HG03354 (cell line): ENCODE measurements at regions not wholly inside any gene's neighbourhood (a gene's known extent, or its start where the extent isn't known, plus 50 kb on each side); places are given as distances from the start of the nearest gene placed in this dataset.
A peak's percentile ranks its signal among the peaks of the same experiment; 100 is the strongest.

Experiments
- ATAC-seq: cut with Tn5 transposase; IDR thresholded peaks from one replicate; pipeline ENCODE4 v1.9.1; 2021; ENCODE audit warnings: mild to moderate bottlenecking; ENCODE audit not compliant: unreplicated experiment, poor library complexity, severe bottlenecking

GRCh38 chr12:4857472-4858291 is 52.0 kb upstream of the KCNA1 start:
- ATAC-seq, result peak; percentile 79

GRCh38 chr12:4858386-4858785 is 51.3 kb upstream of the KCNA1 start:
- ATAC-seq, result no peak

GRCh38 chr12:4859478-4860210 is 50.1 kb upstream of the KCNA1 start:
- ATAC-seq, result no peak
